ENCODE measurements at regions not wholly inside any gene's neighbourhood (a gene's known extent, or its start where the extent isn't known, plus 50 kb on each side); places are given as distances from the start of the nearest gene placed in this dataset.

DNA sequence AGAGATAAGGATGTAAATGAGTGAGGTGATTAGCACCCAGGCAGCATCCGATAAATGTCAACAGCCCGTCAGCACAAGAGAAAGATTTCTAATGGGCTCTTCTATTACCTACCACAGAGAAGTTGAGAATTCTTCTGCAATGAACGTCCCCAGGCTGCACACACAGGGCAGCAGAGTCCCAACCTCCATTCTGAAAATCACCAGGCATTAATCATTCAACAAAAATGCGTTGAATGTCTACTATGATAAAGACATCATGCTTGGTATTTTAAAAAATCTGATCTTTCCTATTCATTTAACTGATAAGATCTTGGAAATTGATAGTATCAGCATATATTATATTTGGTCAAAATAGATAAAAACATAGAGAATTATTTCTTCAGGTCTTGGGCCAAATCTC, 59.5 kb upstream of the VGLL2 start:
- Histone ChIP-seq H3K9me3 (replicated peaks in 1 of 2; ENCODE audit: control insufficient read depth in 2 of 2, insufficient read depth in 1 of 2, low read depth in 1 of 2, low read length in 2 of 2) (no peaks in the 10 kb centered on the region), H2BK12ac (ENCODE audit: low read length) (no peak overlapping the region), H2AK5ac (ENCODE audit: low read depth, low read length) (no peak overlapping the region), H3K4me1 (ENCODE audit: control insufficient read depth in 2 of 2, insufficient read depth in 1 of 2, low read depth in 1 of 2, low read length in 2 of 2) (peaks cover 0 to 6% of the 10 kb centered on the region in 2 donors), H3K9ac (ENCODE audit: low read depth, low read length, poor library complexity) (no peak overlapping the region), H2BK5ac (ENCODE audit: low read length) (no peak overlapping the region), H3K27me3 (ENCODE audit: control insufficient read depth in 3 of 3, insufficient read depth in 3 of 3, low read depth in 1 of 3, low read length in 3 of 3) (no peaks in the 10 kb centered on the region), H3K4me3 (ENCODE audit: low read length in 2 of 2) (no peak overlapping the region), H2AFZ (ENCODE audit: low read length) (no peak overlapping the region), H3K79me1 (ENCODE audit: low read depth, low read length) (no peaks in the 10 kb centered on the region), H3K27ac (replicated peaks; ENCODE audit: low read length) (no peak overlapping the region), H4K91ac (ENCODE audit: low read depth, low read length, poor library complexity) (no peak overlapping the region), H3K18ac (ENCODE audit: low read length) (no peak overlapping the region), H3K14ac (ENCODE audit: low read length) (no peak overlapping the region), H2BK15ac (ENCODE audit: low read length) (no peak overlapping the region), H3K4me2 (ENCODE audit: insufficient read depth, low read length, poor library complexity, severe bottlenecking) (no peak overlapping the region), H3K36me3 (replicated peaks in 1 of 2; ENCODE audit: control insufficient read depth in 2 of 2, insufficient read depth in 2 of 2, low read length in 2 of 2) (no peaks in the 10 kb centered on the region), H4K8ac (ENCODE audit: low read depth, low read length) (no peak overlapping the region), H3K4ac (ENCODE audit: low read length) (no peak overlapping the region), H3K23ac (ENCODE audit: low read depth, low read length, poor library complexity) (no peak overlapping the region), H2BK120ac (ENCODE audit: low read depth, low read length) (no peak overlapping the region)
- WGBS, 2 donors (ENCODE audit: extremely low coverage in 2 of 2, insufficient read length in 2 of 2, insufficient replicate concordance in 1 of 2): no CpG with 5 or more reads among the region's 4 CpGs
- no peak for DNase-seq (ENCODE audit: low spot score)

DNA sequence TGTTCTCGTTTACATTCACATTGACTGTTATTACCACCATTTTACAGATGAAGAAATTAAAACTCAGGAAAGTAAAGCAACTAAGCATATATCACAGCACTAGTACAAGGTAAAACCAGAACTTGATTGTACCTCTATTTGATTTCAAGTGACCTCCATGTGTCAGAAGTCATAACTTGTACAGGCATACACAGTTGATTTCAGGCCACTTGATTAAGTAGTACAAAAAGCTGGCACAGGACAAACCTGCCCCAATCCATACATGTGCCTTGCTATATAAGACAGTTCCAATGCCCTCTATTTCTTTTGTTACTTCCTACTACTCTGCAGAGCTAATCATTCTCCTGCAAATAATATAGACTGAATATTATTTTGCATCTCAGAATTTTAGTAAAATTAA, 58.8 kb upstream of the VGLL2 start:
- Histone ChIP-seq H3K4me2 (ENCODE audit: insufficient read depth, low read length, poor library complexity, severe bottlenecking) (no peak overlapping the region), H2AFZ (ENCODE audit: low read length) (no peak overlapping the region), H3K4ac (ENCODE audit: low read length) (no peak overlapping the region), H3K4me3 (ENCODE audit: low read length in 2 of 2) (no peak overlapping the region), H2BK5ac (ENCODE audit: low read length) (no peak overlapping the region), H3K27me3 (ENCODE audit: control insufficient read depth in 3 of 3, insufficient read depth in 3 of 3, low read depth in 1 of 3, low read length in 3 of 3) (no peaks in the 10 kb centered on the region), H4K91ac (ENCODE audit: low read depth, low read length, poor library complexity) (no peak overlapping the region), H4K8ac (ENCODE audit: low read depth, low read length) (no peak overlapping the region), H3K18ac (ENCODE audit: low read length) (no peak overlapping the region), H2BK12ac (ENCODE audit: low read length) (no peak overlapping the region), H2BK15ac (ENCODE audit: low read length) (no peak overlapping the region), H2AK5ac (ENCODE audit: low read depth, low read length) (no peak overlapping the region), H3K9me3 (replicated peaks in 1 of 2; ENCODE audit: control insufficient read depth in 2 of 2, insufficient read depth in 1 of 2, low read depth in 1 of 2, low read length in 2 of 2) (no peaks in the 10 kb centered on the region), H3K9ac (ENCODE audit: low read depth, low read length, poor library complexity) (no peak overlapping the region), H3K4me1 (ENCODE audit: control insufficient read depth in 2 of 2, insufficient read depth in 1 of 2, low read depth in 1 of 2, low read length in 2 of 2) (peaks cover 0 to 6% of the 10 kb centered on the region in 2 donors), H3K79me1 (ENCODE audit: low read depth, low read length) (no peaks in the 10 kb centered on the region), H3K14ac (ENCODE audit: low read length) (no peak overlapping the region), H2BK120ac (ENCODE audit: low read depth, low read length) (no peak overlapping the region), H3K27ac (replicated peaks; ENCODE audit: low read length) (no peak overlapping the region), H3K23ac (ENCODE audit: low read depth, low read length, poor library complexity) (no peak overlapping the region), H3K36me3 (replicated peaks in 1 of 2; ENCODE audit: control insufficient read depth in 2 of 2, insufficient read depth in 2 of 2, low read length in 2 of 2) (no peaks in the 10 kb centered on the region)
- DNase-seq (ENCODE audit: low spot score): no peak
- no CpG with 5 or more reads among the region's 1 CpG for WGBS, 2 donors (ENCODE audit: extremely low coverage in 2 of 2, insufficient read length in 2 of 2, insufficient replicate concordance in 1 of 2)

DNA sequence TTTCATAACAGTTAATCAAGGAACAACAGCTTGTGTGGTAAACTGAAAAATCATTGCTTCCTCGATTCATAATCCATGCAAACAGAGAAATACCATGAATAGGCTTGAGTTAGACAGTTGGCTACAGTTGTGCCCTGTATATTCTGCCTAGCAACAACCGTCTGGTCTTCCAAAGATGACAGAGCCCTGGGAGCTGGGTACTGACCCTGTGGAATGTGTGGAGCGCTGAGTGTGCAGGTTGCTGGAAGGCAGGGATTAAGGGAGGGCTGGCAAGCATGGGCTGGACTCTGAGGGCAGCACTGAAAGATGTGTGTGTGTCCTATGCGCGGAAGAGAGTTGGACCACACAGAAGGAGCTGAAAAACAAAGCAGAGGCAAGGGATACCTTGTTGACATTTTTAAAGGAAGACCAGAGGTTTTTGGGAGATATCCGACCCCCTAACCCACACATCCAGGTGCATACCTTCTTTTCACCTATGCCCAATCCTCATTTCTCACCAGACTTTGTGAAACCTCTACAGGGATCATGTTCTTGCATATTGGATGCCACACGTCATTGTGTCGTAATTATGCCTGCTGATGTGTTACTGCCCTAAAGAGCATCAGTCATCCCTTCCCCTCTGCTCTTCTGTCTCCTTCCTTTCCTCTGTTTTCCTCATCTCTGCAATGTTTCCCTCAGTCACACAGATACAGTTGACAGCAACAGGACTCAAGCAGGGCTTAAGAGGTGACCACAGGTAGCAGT, 58.2 kb upstream of the VGLL2 start:
- H2BK5ac ChIP-seq (ENCODE audit: low read length): no peak overlapping the region
- no peak overlapping the region for H2BK120ac ChIP-seq (ENCODE audit: low read depth, low read length)
- H3K14ac ChIP-seq (ENCODE audit: low read length): no peak overlapping the region
- no peak overlapping the region for H3K4me3 ChIP-seq (ENCODE audit: low read length in 2 of 2)
- H3K23ac ChIP-seq (ENCODE audit: low read depth, low read length, poor library complexity): no peak overlapping the region
- H4K91ac ChIP-seq (ENCODE audit: low read depth, low read length, poor library complexity): no peak overlapping the region
- peaks cover 0 to 1% of the 10 kb centered on the region in 2 donors for H3K9me3 ChIP-seq (replicated peaks in 1 of 2; ENCODE audit: control insufficient read depth in 2 of 2, insufficient read depth in 1 of 2, low read depth in 1 of 2, low read length in 2 of 2)
- no peak overlapping the region for H3K4ac ChIP-seq (ENCODE audit: low read length)
- H3K36me3 ChIP-seq (replicated peaks in 1 of 2; ENCODE audit: control insufficient read depth in 2 of 2, insufficient read depth in 2 of 2, low read length in 2 of 2): no peaks in the 10 kb centered on the region
- DNase-seq (ENCODE audit: low spot score): peak; percentile 31
- no peak overlapping the region for H3K4me2 ChIP-seq (ENCODE audit: insufficient read depth, low read length, poor library complexity, severe bottlenecking)
- no peak overlapping the region for H3K18ac ChIP-seq (ENCODE audit: low read length)
- H3K4me1 ChIP-seq (ENCODE audit: control insufficient read depth in 2 of 2, insufficient read depth in 1 of 2, low read depth in 1 of 2, low read length in 2 of 2): peaks cover 0 to 5% of the 10 kb centered on the region in 2 donors
- no peak overlapping the region for H2AFZ ChIP-seq (ENCODE audit: low read length)
- no CpG with 5 or more reads among the region's 8 CpGs for WGBS, 2 donors (ENCODE audit: extremely low coverage in 2 of 2, insufficient read length in 2 of 2, insufficient replicate concordance in 1 of 2)
- H3K27ac ChIP-seq (replicated peaks; ENCODE audit: low read length): no peak overlapping the region
- no peak overlapping the region for H2AK5ac ChIP-seq (ENCODE audit: low read depth, low read length)
- no peaks in the 10 kb centered on the region for H3K79me1 ChIP-seq (ENCODE audit: low read depth, low read length)
- H2BK15ac ChIP-seq (ENCODE audit: low read length): no peak overlapping the region
- no peak overlapping the region for H2BK12ac ChIP-seq (ENCODE audit: low read length)
- H3K27me3 ChIP-seq (ENCODE audit: control insufficient read depth in 3 of 3, insufficient read depth in 3 of 3, low read depth in 1 of 3, low read length in 3 of 3): no peaks in the 10 kb centered on the region
- no peak overlapping the region for H3K9ac ChIP-seq (ENCODE audit: low read depth, low read length, poor library complexity)
- H4K8ac ChIP-seq (ENCODE audit: low read depth, low read length): no peak overlapping the region

DNA sequence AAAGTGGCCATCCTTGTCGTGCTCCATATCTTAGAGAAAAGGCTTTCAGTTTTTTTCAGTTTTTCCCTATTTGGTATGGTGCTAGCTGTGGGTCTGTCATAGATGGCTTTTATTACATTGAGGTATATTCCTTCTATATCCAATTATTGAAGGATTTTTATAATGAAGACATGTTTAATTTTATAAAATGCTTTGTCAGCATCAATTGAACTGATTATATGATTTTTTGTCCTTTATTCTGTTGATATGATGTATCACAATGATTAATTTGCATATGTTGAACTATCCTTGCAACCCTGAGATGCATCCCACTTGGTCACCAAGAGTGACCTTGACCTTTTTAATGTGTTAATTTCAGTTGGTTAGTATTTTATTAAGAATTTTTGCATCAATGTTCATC, 55.1 kb upstream of the VGLL2 start:
- Histone ChIP-seq H3K27ac (replicated peaks; ENCODE audit: low read length) (no peak overlapping the region), H2AFZ (ENCODE audit: low read length) (no peak overlapping the region), H3K9me3 (replicated peaks in 1 of 2; ENCODE audit: control insufficient read depth in 2 of 2, insufficient read depth in 1 of 2, low read depth in 1 of 2, low read length in 2 of 2) (peaks cover 0 to 1% of the 10 kb centered on the region in 2 donors), H3K18ac (ENCODE audit: low read length) (no peak overlapping the region), H2BK12ac (ENCODE audit: low read length) (no peak overlapping the region), H3K79me1 (ENCODE audit: low read depth, low read length) (no peaks in the 10 kb centered on the region), H4K91ac (ENCODE audit: low read depth, low read length, poor library complexity) (no peak overlapping the region), H2BK15ac (ENCODE audit: low read length) (no peak overlapping the region), H3K14ac (ENCODE audit: low read length) (no peak overlapping the region), H2AK5ac (ENCODE audit: low read depth, low read length) (no peak overlapping the region), H4K8ac (ENCODE audit: low read depth, low read length) (no peak overlapping the region), H3K36me3 (replicated peaks in 1 of 2; ENCODE audit: control insufficient read depth in 2 of 2, insufficient read depth in 2 of 2, low read length in 2 of 2) (no peaks in the 10 kb centered on the region), H3K9ac (ENCODE audit: low read depth, low read length, poor library complexity) (no peak overlapping the region), H3K4me3 (ENCODE audit: low read length in 2 of 2) (no peak overlapping the region), H2BK5ac (ENCODE audit: low read length) (no peak overlapping the region), H3K4me1 (ENCODE audit: control insufficient read depth in 2 of 2, insufficient read depth in 1 of 2, low read depth in 1 of 2, low read length in 2 of 2) (peaks cover 0 to 5% of the 10 kb centered on the region in 2 donors), H3K27me3 (ENCODE audit: control insufficient read depth in 3 of 3, insufficient read depth in 3 of 3, low read depth in 1 of 3, low read length in 3 of 3) (no peaks in the 10 kb centered on the region), H3K23ac (ENCODE audit: low read depth, low read length, poor library complexity) (no peak overlapping the region), H2BK120ac (ENCODE audit: low read depth, low read length) (no peak overlapping the region), H3K4ac (ENCODE audit: low read length) (no peak overlapping the region), H3K4me2 (ENCODE audit: insufficient read depth, low read length, poor library complexity, severe bottlenecking) (no peak overlapping the region)
- DNase-seq (ENCODE audit: low spot score): no peak
- WGBS, 2 donors (ENCODE audit: extremely low coverage in 2 of 2, insufficient read length in 2 of 2, insufficient replicate concordance in 1 of 2): no CpG with 5 or more reads among the region's 1 CpG
